OCI-LY7 (cell line): ENCODE measurements at regions not wholly inside any gene's neighbourhood (a gene's known extent, or its start where the extent isn't known, plus 50 kb on each side); places are given as distances from the start of the nearest gene placed in this dataset.

ENCODE experiments used
- BruUV-seq: library from RNA; stranded (reverse); fragments of 400-500 nt; replicated peaks from 2 replicates; lab custom pipeline; 2021; lab: Mats Ljungman, UMichigan
- CTCF ChIA-PET: fragments of 300-600 bp; sonication (Branson Sonifier 250); formaldehyde crosslinking; loops from one replicate; lab custom pipeline; 2022; ENCODE audit warnings: antibody characterized with exemption; ENCODE audit not compliant: unreplicated experiment; lab: Charles Lee
- POLR2A ChIA-PET: fragments of 300-600 bp; sonication (Branson Sonifier 250); formaldehyde crosslinking; loops from one replicate; lab custom pipeline; 2022; ENCODE audit warnings: antibody characterized with exemption; lab: Charles Lee
- DNase-seq: peaks from one replicate; pipeline ENCODE4 v3.0.0-alpha.2; 2015; ENCODE audit warnings: low spot score
- H2AFZ ChIP-seq: fragments of 200-600 bp; sonication (generic), shearing (Covaris generic); 2 replicates; pipeline ENCODE4 v1.6.1; 2014; ENCODE audit warnings: mild to moderate bottlenecking, antibody characterized with exemption, low read length, moderate library complexity
- H3K27ac ChIP-seq: fragments of 200-600 bp; sonication (generic); 2 replicates; pipeline ENCODE4 v1.5.1; 2014; ENCODE audit warnings: mixed run types, low read depth, mild to moderate bottlenecking, moderate library complexity, low read length, inconsistent platforms; ENCODE audit not compliant: poor library complexity, severe bottlenecking
- H3K36me3 ChIP-seq: fragments of 200-600 bp; sonication (generic); 2 replicates; pipeline ENCODE4 v1.6.1; 2014; ENCODE audit warnings: mild to moderate bottlenecking, antibody characterized with exemption, low read length, moderate library complexity, mixed read lengths; ENCODE audit not compliant: insufficient read depth
- H3K4me1 ChIP-seq: fragments of 200-600 bp; sonication (generic); 2 replicates; pipeline ENCODE4 v1.5.1; 2014; ENCODE audit warnings: mild to moderate bottlenecking, low read length; ENCODE audit not compliant: insufficient read depth, poor library complexity, severe bottlenecking
- H3K4me2 ChIP-seq: fragments of 200-600 bp; sonication (generic); 2 replicates; pipeline ENCODE4 v1.6.1; 2014; ENCODE audit warnings: mild to moderate bottlenecking, low read length
- H3K4me3 ChIP-seq: fragments of 200-600 bp; sonication (generic); 2 replicates; pipeline ENCODE4 v1.5.1; 2014; ENCODE audit warnings: mild to moderate bottlenecking, low read depth, low read length; ENCODE audit not compliant: poor library complexity, severe bottlenecking
- H3K79me2 ChIP-seq: fragments of 200-600 bp; sonication (generic); 2 replicates; pipeline ENCODE4 v1.6.1; 2016; ENCODE audit warnings: low read depth, mild to moderate bottlenecking, low read length, moderate library complexity, mixed read lengths; ENCODE audit not compliant: insufficient read depth
- H3K9me2 ChIP-seq: fragments of 200-600 bp; sonication (generic); 2 replicates; pipeline ENCODE4 v1.6.1; 2016; ENCODE audit warnings: mild to moderate bottlenecking, low read length, mixed read lengths; ENCODE audit not compliant: insufficient read depth
- H3K9me3 ChIP-seq: fragments of 200-600 bp; sonication (generic); 2 replicates; pipeline ENCODE4 v1.6.1; 2014; ENCODE audit warnings: mild to moderate bottlenecking, mixed run types, low read length, mixed read lengths
- H4K20me1 ChIP-seq: fragments of 200-600 bp; sonication (generic); 2 replicates; pipeline ENCODE4 v1.6.1; 2014; ENCODE audit warnings: mild to moderate bottlenecking, antibody characterized with exemption, low read length, moderate library complexity, mixed read lengths; ENCODE audit not compliant: insufficient read depth
- CTCF ChIP-seq: fragments of 200-600 bp; sonication (generic); conservative IDR thresholded peaks from 2 replicates; pipeline ENCODE4 v1.5.1; 2014; ENCODE audit warnings: mild to moderate bottlenecking, antibody characterized with exemption, low read length, moderate library complexity, mixed read lengths
- EZH2phosphoT487 ChIP-seq: fragments of 200-600 bp; sonication (generic); IDR thresholded peaks from 2 replicates; pipeline ENCODE4 v1.6.1; 2018; ENCODE audit warnings: low read depth, borderline replicate concordance, mild to moderate bottlenecking, mixed run types, antibody characterized with exemption, low read length, moderate library complexity, mixed read lengths
- intact Hi-C: fragments of 100-400 bp; cut with micrococcal nuclease; formaldehyde crosslinking; loops from one replicate; pipeline ENCODE4 v1.10.0; 2022; ENCODE audit not compliant: unreplicated experiment

- Histone ChIP-seq H3K36me3 (no peaks in the 10 kb centered on the region), H3K9me3 (no peaks in the 10 kb centered on the region), H3K4me2 (no peak overlapping the region), H3K4me1 (no peaks in the 10 kb centered on the region), H3K79me2 (no peaks in the 10 kb centered on the region), H4K20me1 (no peaks in the 10 kb centered on the region), H2AFZ (no peak overlapping the region), H3K27ac (no peak overlapping the region), H3K4me3 (no peak overlapping the region), H3K9me2 (no peaks in the 10 kb centered on the region)
- no peak for DNase-seq
- no TSS peak for BruUV-seq
- ChIA-PET CTCF (no interaction called here), POLR2A (no interaction called here)
- TF ChIP-seq CTCF (no peak), EZH2phosphoT487 (no peak)
- intact Hi-C loops, result no loop called here
Observed at GRCh38 chr4:60579335-60579734, 620.8 kb upstream of the ADGRL3 start.

- no peak overlapping the region for H3K27ac ChIP-seq
- no peaks in the 10 kb centered on the region for H3K9me3 ChIP-seq
- no peak overlapping the region for H3K4me2 ChIP-seq
- no peak overlapping the region for H3K4me3 ChIP-seq
- DNase-seq, result no peak
- TF ChIP-seq CTCF, result no peak
- no peak for TF ChIP-seq EZH2phosphoT487
- H3K4me1 ChIP-seq, result no peaks in the 10 kb centered on the region
- no peaks in the 10 kb centered on the region for H3K79me2 ChIP-seq
- BruUV-seq, result no TSS peak
- H3K9me2 ChIP-seq, result no peaks in the 10 kb centered on the region
- H4K20me1 ChIP-seq, result no peaks in the 10 kb centered on the region
- CTCF ChIA-PET, result no interaction called here
- no peak overlapping the region for H2AFZ ChIP-seq
- POLR2A ChIA-PET, result interaction anchor here (0.6 to 0.7 kb wide), 2 partner anchors 16 to 79 kb away, joined by 3 read pairs; no protein-coding TSS in a partner anchor
- intact Hi-C loops, result no loop called here
- H3K36me3 ChIP-seq, result no peaks in the 10 kb centered on the region
Observed at GRCh38 chr4:60581919-60582536, 618.1 kb upstream of the ADGRL3 start.

GRCh38 chr4:60588556-60588955 lies 611.6 kb upstream of the ADGRL3 start:
- no peaks in the 10 kb centered on the region for H3K9me2 ChIP-seq
- BruUV-seq, result no TSS peak
- H3K4me2 ChIP-seq, result no peak overlapping the region
- no peaks in the 10 kb centered on the region for H3K4me1 ChIP-seq
- ChIA-PET CTCF (no interaction called here), POLR2A (interaction anchor here (0.6 kb wide), 1 partner anchor 41 kb away, joined by 4 read pairs; no protein-coding TSS in a partner anchor)
- no peaks in the 10 kb centered on the region for H4K20me1 ChIP-seq
- H3K4me3 ChIP-seq, result no peak overlapping the region
- no peak for DNase-seq
- no peak for TF ChIP-seq EZH2phosphoT487
- TF ChIP-seq CTCF, result no peak
- H2AFZ ChIP-seq, result no peak overlapping the region
- no peak overlapping the region for H3K27ac ChIP-seq
- H3K36me3 ChIP-seq, result no peaks in the 10 kb centered on the region
- intact Hi-C loops, result no loop called here
- no peaks in the 10 kb centered on the region for H3K79me2 ChIP-seq
- no peaks in the 10 kb centered on the region for H3K9me3 ChIP-seq
